Mononuclear cell (primary cell): ENCODE measurements at regions not wholly inside any gene's neighbourhood (a gene's known extent, or its start where the extent isn't known, plus 50 kb on each side); places are given as distances from the start of the nearest gene placed in this dataset.

Experiments used
- H3K27me3 ChIP-seq: 2 replicates; pipeline ENCODE4 v1.6.0; 2011; ENCODE audit warnings: low read length, control low read depth; ENCODE audit not compliant: insufficient read depth
- H3K4me1 ChIP-seq: 2 replicates; pipeline ENCODE4 v1.5.1; 2011; ENCODE audit warnings: mild to moderate bottlenecking, low read length, control low read depth; ENCODE audit not compliant: insufficient read depth
- H3K4me3 ChIP-seq: 2 replicates; pipeline ENCODE4 v1.5.1; 2011; ENCODE audit warnings: mild to moderate bottlenecking, low read length, moderate library complexity
- H3K9me3 ChIP-seq: 2 replicates; pipeline ENCODE4 v1.5.1; 2011; ENCODE audit warnings: low read depth, mild to moderate bottlenecking, control low read depth, low read length

GRCh38 chr13:73225990-73226389, 167.2 kb downstream of the KLF5 start:
- Histone ChIP-seq H3K4me3 (no peak overlapping the region), H3K4me1 (peaks cover 47% of the 10 kb centered on the region), H3K9me3 (no peaks in the 10 kb centered on the region), H3K27me3 (no peaks in the 10 kb centered on the region)

GRCh38 chr13:73224703-73225102, 165.9 kb downstream of the KLF5 start:
- Histone ChIP-seq H3K4me3 (no peak overlapping the region), H3K4me1 (peaks cover 36% of the 10 kb centered on the region)

GRCh38 chr13:73223372-73223781, 164.6 kb downstream of the KLF5 start:
- no peaks in the 10 kb centered on the region for H3K27me3 ChIP-seq
- H3K9me3 ChIP-seq, result no peaks in the 10 kb centered on the region
- no peak overlapping the region for H3K4me3 ChIP-seq
- peaks cover 22% of the 10 kb centered on the region for H3K4me1 ChIP-seq

More at GRCh38 chr13:73224703-73225102, 165.9 kb downstream of the KLF5 start:
- H3K9me3 ChIP-seq, result no peaks in the 10 kb centered on the region
- no peaks in the 10 kb centered on the region for H3K27me3 ChIP-seq

- Histone ChIP-seq H3K27me3 (no peaks in the 10 kb centered on the region), H3K4me1 (peaks cover 18% of the 10 kb centered on the region), H3K4me3 (no peak overlapping the region), H3K9me3 (no peaks in the 10 kb centered on the region)
Measured at GRCh38 chr13:73222627-73223305, 164.0 kb downstream of the KLF5 start.

GRCh38 chr13:73220966-73221720, 162.3 kb downstream of the KLF5 start:
- Histone ChIP-seq H3K9me3 (no peaks in the 10 kb centered on the region), H3K27me3 (no peaks in the 10 kb centered on the region), H3K4me3 (no peak overlapping the region), H3K4me1 (peaks cover 18% of the 10 kb centered on the region)

- no peaks in the 10 kb centered on the region for H3K9me3 ChIP-seq
- peaks cover under 1% of the 10 kb centered on the region for H3K4me1 ChIP-seq
- no peaks in the 10 kb centered on the region for H3K27me3 ChIP-seq
- H3K4me3 ChIP-seq, result no peak overlapping the region
Measured at GRCh38 chr13:73218181-73218580, 159.4 kb downstream of the KLF5 start.

- Histone ChIP-seq H3K9me3 (no peaks in the 10 kb centered on the region), H3K4me1 (no peaks in the 10 kb centered on the region), H3K27me3 (no peaks in the 10 kb centered on the region), H3K4me3 (no peak overlapping the region)
Measured at GRCh38 chr13:73216381-73216831, 157.6 kb downstream of the KLF5 start.

- Histone ChIP-seq H3K9me3 (no peaks in the 10 kb centered on the region), H3K4me1 (no peaks in the 10 kb centered on the region), H3K27me3 (no peaks in the 10 kb centered on the region), H3K4me3 (no peak overlapping the region)
Measured at GRCh38 chr13:73215823-73216222, 157.0 kb downstream of the KLF5 start.

GRCh38 chr13:73212482-73212881, 153.7 kb downstream of the KLF5 start:
- Histone ChIP-seq H3K9me3 (no peaks in the 10 kb centered on the region), H3K27me3 (no peaks in the 10 kb centered on the region), H3K4me1 (no peaks in the 10 kb centered on the region), H3K4me3 (no peak overlapping the region)

- Histone ChIP-seq H3K27me3 (no peaks in the 10 kb centered on the region), H3K4me3 (no peak overlapping the region), H3K9me3 (no peaks in the 10 kb centered on the region), H3K4me1 (no peaks in the 10 kb centered on the region)
Measured at GRCh38 chr13:73210218-73210883, 151.5 kb downstream of the KLF5 start.

GRCh38 chr13:73204952-73205351, 146.1 kb downstream of the KLF5 start:
- Histone ChIP-seq H3K4me3 (no peak overlapping the region), H3K27me3 (no peaks in the 10 kb centered on the region), H3K4me1 (no peaks in the 10 kb centered on the region), H3K9me3 (no peaks in the 10 kb centered on the region)

- no peaks in the 10 kb centered on the region for H3K9me3 ChIP-seq
Measured at GRCh38 chr13:73201626-73202025, 142.8 kb downstream of the KLF5 start.

GRCh38 chr13:73198991-73199411, 140.2 kb downstream of the KLF5 start:
- Histone ChIP-seq H3K9me3 (no peaks in the 10 kb centered on the region), H3K4me3 (no peak overlapping the region), H3K4me1 (no peaks in the 10 kb centered on the region), H3K27me3 (no peaks in the 10 kb centered on the region)

More at GRCh38 chr13:73201626-73202025, 142.8 kb downstream of the KLF5 start:
- no peaks in the 10 kb centered on the region for H3K27me3 ChIP-seq
- H3K4me3 ChIP-seq, result no peak overlapping the region
- H3K4me1 ChIP-seq, result no peaks in the 10 kb centered on the region

- Histone ChIP-seq H3K9me3 (no peaks in the 10 kb centered on the region), H3K4me1 (no peaks in the 10 kb centered on the region), H3K4me3 (no peak overlapping the region), H3K27me3 (no peaks in the 10 kb centered on the region)
Measured at GRCh38 chr13:73195091-73195490, 136.3 kb downstream of the KLF5 start.

- H3K9me3 ChIP-seq, result no peaks in the 10 kb centered on the region
- H3K4me3 ChIP-seq, result no peak overlapping the region
- no peaks in the 10 kb centered on the region for H3K27me3 ChIP-seq
- H3K4me1 ChIP-seq, result no peaks in the 10 kb centered on the region
Measured at GRCh38 chr13:73194310-73194709, 135.5 kb downstream of the KLF5 start.
